DOHH2 (cell line): ENCODE measurements at regions not wholly inside any gene's neighbourhood (a gene's known extent, or its start where the extent isn't known, plus 50 kb on each side); places are given as distances from the start of the nearest gene placed in this dataset.

Source experiments
- CTCF ChIP-seq: fragments of 200-600 bp; sonication (generic); IDR thresholded peaks from one replicate; pipeline ENCODE4 v1.5.1; 2014; ENCODE audit warnings: antibody characterized with exemption, mild to moderate bottlenecking, low read depth, low read length; ENCODE audit not compliant: poor library complexity, severe bottlenecking
- EZH2phosphoT487 ChIP-seq: fragments of 200-600 bp; sonication (generic); IDR thresholded peaks from 2 replicates; pipeline ENCODE4 v1.6.1; 2017; ENCODE audit warnings: borderline replicate concordance, mild to moderate bottlenecking, antibody characterized with exemption, low read length, moderate library complexity, mixed read lengths

- TF ChIP-seq CTCF (no peak), EZH2phosphoT487 (no peak)
Observed at GRCh38 chr18:49673281-49673680, 111.4 kb downstream of the LIPG start.
